Fibroblast of mammary gland (primary cell): ENCODE measurements at regions not wholly inside any gene's neighbourhood (a gene's known extent, or its start where the extent isn't known, plus 50 kb on each side); places are given as distances from the start of the nearest gene placed in this dataset.

Experiments
- DNase-seq: peaks from one replicate; pipeline ENCODE4 v3.0.0-alpha.2; 2010; ENCODE audit warnings: low read depth
- H3K4me3 ChIP-seq: 2 replicates; pipeline ENCODE4 v1.5.1; 2011; ENCODE audit warnings: low read depth, mild to moderate bottlenecking, low read length, moderate library complexity; ENCODE audit not compliant: control insufficient read depth
- TF ChIP-seq, protein P1 (sequence below): conservative IDR thresholded peaks from 2 replicates; pipeline ENCODE4 v1.5.1; 2011; ENCODE audit warnings: low read depth, low read length, inconsistent platforms; ENCODE audit not compliant: control insufficient read depth, insufficient read depth

DNA sequence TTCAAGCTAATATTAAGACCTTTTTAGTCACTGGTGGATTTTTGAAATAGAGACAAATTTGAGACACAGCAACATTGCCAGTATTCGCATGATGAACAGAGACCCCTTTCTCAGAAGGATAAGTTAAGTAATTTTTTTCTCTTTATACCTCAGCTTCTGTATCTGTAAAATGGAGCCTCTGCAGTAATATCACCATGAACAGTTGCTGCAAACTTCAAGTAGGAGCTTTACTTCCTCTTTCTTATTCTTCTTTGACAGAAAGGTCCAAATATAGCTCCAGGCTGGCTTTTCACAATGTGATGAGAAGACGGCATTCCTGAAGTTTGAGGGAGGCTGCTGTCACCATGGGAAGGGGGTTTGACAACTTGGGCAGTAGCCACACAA, 158.7 kb downstream of the TDRD15 start:
- no peak for DNase-seq
- TF ChIP-seq, protein P1, sequence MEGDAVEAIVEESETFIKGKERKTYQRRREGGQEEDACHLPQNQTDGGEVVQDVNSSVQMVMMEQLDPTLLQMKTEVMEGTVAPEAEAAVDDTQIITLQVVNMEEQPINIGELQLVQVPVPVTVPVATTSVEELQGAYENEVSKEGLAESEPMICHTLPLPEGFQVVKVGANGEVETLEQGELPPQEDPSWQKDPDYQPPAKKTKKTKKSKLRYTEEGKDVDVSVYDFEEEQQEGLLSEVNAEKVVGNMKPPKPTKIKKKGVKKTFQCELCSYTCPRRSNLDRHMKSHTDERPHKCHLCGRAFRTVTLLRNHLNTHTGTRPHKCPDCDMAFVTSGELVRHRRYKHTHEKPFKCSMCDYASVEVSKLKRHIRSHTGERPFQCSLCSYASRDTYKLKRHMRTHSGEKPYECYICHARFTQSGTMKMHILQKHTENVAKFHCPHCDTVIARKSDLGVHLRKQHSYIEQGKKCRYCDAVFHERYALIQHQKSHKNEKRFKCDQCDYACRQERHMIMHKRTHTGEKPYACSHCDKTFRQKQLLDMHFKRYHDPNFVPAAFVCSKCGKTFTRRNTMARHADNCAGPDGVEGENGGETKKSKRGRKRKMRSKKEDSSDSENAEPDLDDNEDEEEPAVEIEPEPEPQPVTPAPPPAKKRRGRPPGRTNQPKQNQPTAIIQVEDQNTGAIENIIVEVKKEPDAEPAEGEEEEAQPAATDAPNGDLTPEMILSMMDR: no peak
- no peak overlapping the region for H3K4me3 ChIP-seq

GRCh38 chr2:21288299-21288698, 164.5 kb downstream of the TDRD15 start:
- no peak overlapping the region for H3K4me3 ChIP-seq
- no peak for DNase-seq
- TF ChIP-seq, protein P1: no peak

- no peak overlapping the region for H3K4me3 ChIP-seq
- DNase-seq: no peak
- TF ChIP-seq, protein P1: no peak
Measured at GRCh38 chr2:21288739-21289520, 165.2 kb downstream of the TDRD15 start.

DNA sequence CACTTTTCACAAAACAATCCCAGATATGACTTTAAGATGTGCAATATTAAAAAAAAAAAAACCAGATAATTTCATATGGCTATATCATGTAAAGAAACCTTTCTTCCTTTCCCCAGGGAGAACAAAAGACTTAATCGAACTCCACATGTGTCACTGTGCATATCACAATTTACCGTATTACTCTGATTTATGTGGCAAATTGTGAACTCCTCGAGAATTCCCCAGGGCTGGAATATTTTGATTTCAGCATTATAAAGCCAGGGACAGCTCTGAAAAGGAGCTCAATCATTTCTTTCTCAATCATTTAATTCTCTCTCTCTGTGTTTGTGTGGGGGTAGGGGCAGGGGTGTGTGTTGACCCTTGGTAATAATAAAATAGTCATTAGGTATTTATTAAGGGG, 165.8 kb downstream of the TDRD15 start:
- TF ChIP-seq, protein P1: no peak
- no peak for DNase-seq
- no peak overlapping the region for H3K4me3 ChIP-seq

- no peak for DNase-seq
- H3K4me3 ChIP-seq: no peak overlapping the region
- TF ChIP-seq, protein P1: no peak
Measured at GRCh38 chr2:21289989-21290388, 166.2 kb downstream of the TDRD15 start.

GRCh38 chr2:21291426-21291825, 167.7 kb downstream of the TDRD15 start:
- TF ChIP-seq, protein P1: no peak
- DNase-seq: no peak
- no peak overlapping the region for H3K4me3 ChIP-seq
